Calu3 (cell line): ENCODE measurements at regions not wholly inside any gene's neighbourhood (a gene's known extent, or its start where the extent isn't known, plus 50 kb on each side); places are given as distances from the start of the nearest gene placed in this dataset.
"Not testable (repeated sequence)": the region's sequence is repeated elsewhere in the genome, so short reads cannot be mapped to it uniquely, and the experiment has no call there.

Experiments
- BruUV-seq: library from RNA; stranded (reverse); fragments of 400-500 nt; replicated peaks from 2 replicates; lab custom pipeline; 2021; lab: Mats Ljungman, UMichigan
- CTCF ChIA-PET: fragments of 300-600 bp; sonication (Branson Sonifier 250); formaldehyde crosslinking; loops from one replicate; lab custom pipeline; 2022; ENCODE audit warnings: antibody characterized with exemption; lab: Charles Lee
- DNase-seq: peaks from one replicate; pipeline ENCODE4 v3.0.0; 2022
- H3K27ac Mint-ChIP-seq: one replicate; pipeline ENCODE4 v1.8.0; 2022; ENCODE audit warnings: mixed read lengths; ENCODE audit not compliant: unreplicated experiment
- H3K27me3 Mint-ChIP-seq: one replicate; pipeline ENCODE4 v1.8.0; 2022; ENCODE audit warnings: mixed read lengths; ENCODE audit not compliant: unreplicated experiment
- H3K36me3 Mint-ChIP-seq: one replicate; pipeline ENCODE4 v1.8.0; 2022; ENCODE audit warnings: mild to moderate bottlenecking, moderate library complexity, mixed read lengths; ENCODE audit not compliant: insufficient read depth, unreplicated experiment
- H3K4me1 Mint-ChIP-seq: one replicate; pipeline ENCODE4 v1.8.0; 2022; ENCODE audit warnings: mild to moderate bottlenecking, low read depth, mixed read lengths; ENCODE audit not compliant: unreplicated experiment
- H3K4me3 Mint-ChIP-seq: one replicate; pipeline ENCODE4 v1.8.0; 2022; ENCODE audit warnings: mild to moderate bottlenecking, low read depth, moderate library complexity, mixed read lengths; ENCODE audit not compliant: unreplicated experiment
- H3K9me3 Mint-ChIP-seq: one replicate; pipeline ENCODE4 v1.8.0; 2022; ENCODE audit warnings: low read depth, mixed read lengths; ENCODE audit not compliant: unreplicated experiment
- CTCF ChIP-seq: fragments of 200-600 bp; IDR thresholded peaks from one replicate; pipeline ENCODE4 v1.8.0; 2022; ENCODE audit warnings: antibody characterized with exemption; ENCODE audit not compliant: unreplicated experiment
- intact Hi-C: fragments of 100-400 bp; cut with micrococcal nuclease; formaldehyde crosslinking; loops from one replicate; pipeline ENCODE4 v1.10.0; 2022; ENCODE audit not compliant: unreplicated experiment

- Mint-ChIP-seq H3K27me3 (peaks cover 60% of the 10 kb centered on the region), H3K4me1 (no peaks in the 10 kb centered on the region), H3K36me3 (no peaks in the 10 kb centered on the region), H3K27ac (no peak overlapping the region), H3K4me3 (no peak overlapping the region), H3K9me3 (no peaks in the 10 kb centered on the region)
- DNase-seq, result no peak
- intact Hi-C loops, result no loop called here
- TF ChIP-seq CTCF, result no peak
- BruUV-seq, result no TSS peak
- CTCF ChIA-PET, result no interaction called here
Measured at GRCh38 chr14:105907276-105907675, 380.9 kb downstream of the TMEM121 start.

DNA sequence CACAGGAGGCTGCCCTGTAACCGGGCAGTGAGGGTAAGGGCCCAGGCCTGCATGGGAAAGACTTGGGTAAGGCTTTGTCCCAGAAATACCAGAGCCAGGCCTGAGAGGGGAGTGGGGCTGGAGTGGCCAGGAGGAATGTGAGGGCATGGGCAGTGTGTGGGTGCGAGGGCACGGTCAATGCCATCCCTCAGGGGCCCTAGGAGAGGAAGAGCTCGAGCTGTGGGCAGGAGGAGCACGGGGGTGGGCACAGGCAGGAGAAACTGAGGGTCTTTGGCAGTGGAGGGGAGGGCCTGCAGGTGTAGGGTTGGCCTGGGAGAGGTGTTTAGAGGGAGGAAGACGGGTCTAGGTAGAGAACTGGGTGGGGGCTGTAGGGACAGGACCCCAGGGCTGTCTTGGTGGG, 381.6 kb downstream of the TMEM121 start:
- Mint-ChIP-seq H3K9me3 (no peaks in the 10 kb centered on the region), H3K27ac (no peak overlapping the region), H3K27me3 (peaks cover 62% of the 10 kb centered on the region), H3K4me1 (no peaks in the 10 kb centered on the region), H3K4me3 (no peak overlapping the region), H3K36me3 (no peaks in the 10 kb centered on the region)
- no TSS peak for BruUV-seq
- intact Hi-C loops, result no loop called here
- CTCF ChIA-PET, result no interaction called here
- no peak for DNase-seq
- TF ChIP-seq CTCF, result no peak

GRCh38 chr14:105908481-105908911, 382.1 kb downstream of the TMEM121 start:
- Mint-ChIP-seq H3K36me3 (no peaks in the 10 kb centered on the region), H3K4me3 (no peak overlapping the region), H3K27me3 (peaks cover 62% of the 10 kb centered on the region), H3K9me3 (no peaks in the 10 kb centered on the region), H3K4me1 (no peaks in the 10 kb centered on the region), H3K27ac (no peak overlapping the region)
- CTCF ChIA-PET, result no interaction called here
- DNase-seq, result no peak
- intact Hi-C loops, result no loop called here
- no TSS peak for BruUV-seq
- TF ChIP-seq CTCF, result no peak

DNA sequence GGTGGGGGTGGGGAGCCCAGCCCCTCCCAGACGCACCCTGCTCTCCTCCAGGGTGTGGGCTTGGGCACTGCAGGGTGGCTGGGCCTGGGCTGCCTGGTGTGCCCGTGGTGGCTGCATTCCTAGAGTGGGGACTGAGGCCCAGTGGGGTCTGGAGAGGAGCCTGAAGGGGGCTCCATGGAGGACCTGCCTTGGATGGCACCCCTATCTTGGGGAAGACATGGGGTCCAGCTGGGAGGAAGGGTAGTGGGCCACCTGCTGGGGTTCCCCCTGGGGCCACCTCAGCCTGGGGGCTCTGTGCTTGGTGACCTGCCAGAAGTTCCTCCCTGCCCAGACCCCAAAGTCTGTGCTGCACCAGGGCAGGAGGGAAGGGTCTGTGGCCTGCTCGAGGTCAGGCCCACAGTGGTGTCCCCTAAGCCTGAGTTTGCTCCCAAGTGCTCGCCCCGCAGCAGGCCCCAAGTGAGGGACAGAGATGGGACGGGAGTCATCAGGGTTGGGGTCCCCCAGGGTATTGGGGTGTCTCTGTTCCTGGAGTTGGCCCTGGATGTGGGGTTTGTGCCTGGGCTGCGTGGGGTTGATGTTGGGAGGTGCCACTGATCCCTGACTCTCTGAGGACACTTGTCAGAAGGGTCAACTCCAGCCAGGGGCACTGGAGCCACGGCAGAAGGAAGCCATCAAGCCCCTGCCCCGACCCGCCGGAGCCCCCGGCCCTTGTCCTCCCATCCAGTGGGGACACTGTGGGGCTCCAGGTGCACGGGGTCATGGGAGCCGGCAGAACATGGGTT, 382.9 kb downstream of the TMEM121 start:
- no peaks in the 10 kb centered on the region for H3K4me1 Mint-ChIP-seq
- H3K36me3 Mint-ChIP-seq, result no peaks in the 10 kb centered on the region
- no peak for TF ChIP-seq CTCF

GRCh38 chr14:105909828-105910120, 383.4 kb downstream of the TMEM121 start:
- intact Hi-C loops, H3K4me3 Mint-ChIP-seq, H3K36me3 Mint-ChIP-seq, DNase-seq, BruUV-seq, CTCF ChIA-PET, H3K9me3 Mint-ChIP-seq, H3K27ac Mint-ChIP-seq, H3K4me1 Mint-ChIP-seq: not testable (repeated sequence)
- peaks cover 56% of the 10 kb centered on the region for H3K27me3 Mint-ChIP-seq

More for the DNA sequence above, 382.9 kb downstream of the TMEM121 start:
- Mint-ChIP-seq H3K4me3 (no peak overlapping the region), H3K27me3 (peaks cover 57% of the 10 kb centered on the region), H3K27ac (no peak overlapping the region), H3K9me3 (no peaks in the 10 kb centered on the region)
- CTCF ChIA-PET, result no interaction called here
- no TSS peak for BruUV-seq
- intact Hi-C loops, result no loop called here
- DNase-seq, result no peak
